Thoracic aorta (tissue), 2 donors: ENCODE measurements at regions not wholly inside any gene's neighbourhood (a gene's known extent, or its start where the extent isn't known, plus 50 kb on each side); places are given as distances from the start of the nearest gene placed in this dataset.

Experiments used
- ATAC-seq: fragments of 150-250 bp; one replicate; pipeline ENCODE4 v1.8.0; 2017; ENCODE audit warnings: low read depth; ENCODE audit not compliant: insufficient number of reproducible peaks, low FRiP score
- DNase-seq: peaks from one replicate; pipeline ENCODE4 v3.0.0-alpha.2; 2020; ENCODE audit warnings: low spot score
- H3K27ac ChIP-seq, 2 donors: fragments of 200-600 bp; sonication (generic); 1 replicate in 1 of 2; 2 replicates in 1 of 2; pipeline ENCODE4 v1.5.1; 2016; ENCODE audit warnings: mild to moderate bottlenecking in 2 of 2, moderate library complexity in 2 of 2
- H3K27me3 ChIP-seq: fragments of 200-600 bp; sonication (generic); replicated peaks from 2 replicates; pipeline ENCODE4 v1.6.0; 2016; ENCODE audit warnings: mild to moderate bottlenecking; ENCODE audit not compliant: insufficient read depth
- H3K36me3 ChIP-seq: fragments of 200-600 bp; sonication (generic); one replicate; pipeline ENCODE4 v1.5.1; 2016
- H3K4me1 ChIP-seq, 2 donors: fragments of 200-600 bp; sonication (generic); 1 replicate in 1 of 2; 2 replicates in 1 of 2; pipeline versions ENCODE4 v1.5.1 to v1.6.0; 2016; ENCODE audit warnings: low read depth in 2 of 2, mild to moderate bottlenecking in 1 of 2; ENCODE audit not compliant: control insufficient read depth in 1 of 2
- H3K4me3 ChIP-seq: fragments of 200-600 bp; sonication (generic); 2 replicates; pipeline ENCODE4 v1.5.1; 2016; ENCODE audit warnings: mild to moderate bottlenecking
- H3K9me3 ChIP-seq: fragments of 200-600 bp; sonication (generic); 2 replicates; pipeline ENCODE4 v1.5.1; 2016
- TF ChIP-seq, protein P1 (sequence below): fragments of 200-600 bp; sonication (generic); IDR thresholded peaks from one replicate; pipeline ENCODE4 v1.5.1; 2019; ENCODE audit warnings: antibody characterized with exemption

DNA sequence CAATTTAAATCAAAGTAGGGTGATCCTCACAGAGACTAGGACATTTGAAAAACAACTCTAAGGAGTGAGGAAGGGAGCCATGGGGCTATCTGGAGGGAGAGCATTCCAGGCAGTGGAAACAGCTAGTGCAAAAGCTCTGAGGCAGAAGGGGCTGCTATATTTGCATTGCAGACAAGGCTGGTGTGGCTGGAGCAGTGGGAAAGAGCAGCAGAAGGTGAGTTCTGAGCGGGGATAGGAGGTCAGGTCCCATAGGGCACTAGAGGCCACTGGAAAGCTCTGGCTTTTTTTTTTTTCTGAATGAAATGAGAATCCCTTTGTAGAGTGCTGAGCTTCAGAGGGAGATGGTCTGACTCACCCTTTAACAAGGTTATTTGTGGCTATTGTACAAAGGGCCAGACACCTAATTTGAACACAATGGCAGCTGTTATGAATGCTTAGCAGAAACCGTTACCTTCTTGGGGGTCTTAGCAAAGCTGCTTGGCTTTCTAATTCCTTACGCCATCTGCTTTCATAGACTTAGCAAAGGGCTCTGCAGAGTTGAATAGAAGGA lies 291.6 kb downstream of the BUD13 start:
- ATAC-seq, result no peak
- Histone ChIP-seq H3K27ac (no peak overlapping the region), H3K27me3 (no peaks in the 10 kb centered on the region), H3K4me1 (no peaks in the 10 kb centered on the region), H3K36me3 (no peaks in the 10 kb centered on the region), H3K4me3 (no peak overlapping the region), H3K9me3 (no peaks in the 10 kb centered on the region)
- TF ChIP-seq, protein P1, sequence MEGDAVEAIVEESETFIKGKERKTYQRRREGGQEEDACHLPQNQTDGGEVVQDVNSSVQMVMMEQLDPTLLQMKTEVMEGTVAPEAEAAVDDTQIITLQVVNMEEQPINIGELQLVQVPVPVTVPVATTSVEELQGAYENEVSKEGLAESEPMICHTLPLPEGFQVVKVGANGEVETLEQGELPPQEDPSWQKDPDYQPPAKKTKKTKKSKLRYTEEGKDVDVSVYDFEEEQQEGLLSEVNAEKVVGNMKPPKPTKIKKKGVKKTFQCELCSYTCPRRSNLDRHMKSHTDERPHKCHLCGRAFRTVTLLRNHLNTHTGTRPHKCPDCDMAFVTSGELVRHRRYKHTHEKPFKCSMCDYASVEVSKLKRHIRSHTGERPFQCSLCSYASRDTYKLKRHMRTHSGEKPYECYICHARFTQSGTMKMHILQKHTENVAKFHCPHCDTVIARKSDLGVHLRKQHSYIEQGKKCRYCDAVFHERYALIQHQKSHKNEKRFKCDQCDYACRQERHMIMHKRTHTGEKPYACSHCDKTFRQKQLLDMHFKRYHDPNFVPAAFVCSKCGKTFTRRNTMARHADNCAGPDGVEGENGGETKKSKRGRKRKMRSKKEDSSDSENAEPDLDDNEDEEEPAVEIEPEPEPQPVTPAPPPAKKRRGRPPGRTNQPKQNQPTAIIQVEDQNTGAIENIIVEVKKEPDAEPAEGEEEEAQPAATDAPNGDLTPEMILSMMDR, result no peak
- DNase-seq, result no peak

DNA sequence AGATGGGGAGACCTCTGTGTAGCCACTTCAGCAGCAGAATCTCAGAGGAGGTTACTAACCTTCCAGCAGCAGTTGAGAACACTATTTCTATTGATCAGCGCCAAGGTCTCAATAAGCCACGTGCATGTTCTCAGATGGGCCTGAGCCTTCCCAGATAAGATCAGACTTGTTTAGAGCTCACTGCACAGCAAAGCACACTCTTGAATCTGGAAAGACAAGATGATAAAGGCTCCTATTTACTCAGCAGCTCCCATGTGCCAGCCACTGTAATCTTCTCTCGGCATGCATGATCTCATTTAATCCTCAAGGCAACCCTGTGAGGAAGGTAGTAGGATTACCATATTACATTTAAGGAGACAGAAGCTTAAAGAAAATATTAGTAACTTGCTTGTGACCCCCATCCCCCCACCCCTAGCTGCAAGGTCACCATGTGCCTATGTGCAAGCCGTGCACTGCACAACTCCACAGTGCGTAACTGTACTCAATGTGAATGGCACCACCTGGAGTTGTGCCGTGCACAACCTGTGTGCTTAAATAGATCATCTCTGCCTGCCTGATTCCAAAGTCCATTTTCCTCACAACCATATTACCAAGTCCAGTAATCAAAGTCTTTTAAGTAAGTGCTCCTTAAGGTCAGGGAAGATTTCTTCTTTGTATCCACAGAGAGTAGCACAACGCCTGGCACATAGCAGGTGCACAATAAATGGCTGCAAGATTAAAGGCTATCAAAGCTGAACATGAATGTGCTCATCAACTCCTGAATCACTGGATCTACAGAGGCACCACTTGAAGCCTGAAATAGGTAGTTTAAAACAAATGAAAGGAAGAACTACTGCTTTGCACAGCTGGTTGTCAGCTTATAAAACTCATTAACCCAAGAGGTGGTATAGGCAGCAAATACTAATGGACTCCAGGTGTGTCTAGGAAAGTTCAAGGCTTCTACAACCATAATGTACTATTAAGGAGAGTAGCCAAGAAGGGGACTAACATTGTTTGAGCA lies 293.8 kb downstream of the BUD13 start:
- TF ChIP-seq, protein P1, result no peak
- DNase-seq (no peak), ATAC-seq (no peak)
- H3K27me3 ChIP-seq, result no peaks in the 10 kb centered on the region
- no peaks in the 10 kb centered on the region for H3K36me3 ChIP-seq
- H3K27ac ChIP-seq, result no peak overlapping the region
- H3K4me1 ChIP-seq, result no peaks in the 10 kb centered on the region
- H3K9me3 ChIP-seq, result no peaks in the 10 kb centered on the region
- no peak overlapping the region for H3K4me3 ChIP-seq

DNA sequence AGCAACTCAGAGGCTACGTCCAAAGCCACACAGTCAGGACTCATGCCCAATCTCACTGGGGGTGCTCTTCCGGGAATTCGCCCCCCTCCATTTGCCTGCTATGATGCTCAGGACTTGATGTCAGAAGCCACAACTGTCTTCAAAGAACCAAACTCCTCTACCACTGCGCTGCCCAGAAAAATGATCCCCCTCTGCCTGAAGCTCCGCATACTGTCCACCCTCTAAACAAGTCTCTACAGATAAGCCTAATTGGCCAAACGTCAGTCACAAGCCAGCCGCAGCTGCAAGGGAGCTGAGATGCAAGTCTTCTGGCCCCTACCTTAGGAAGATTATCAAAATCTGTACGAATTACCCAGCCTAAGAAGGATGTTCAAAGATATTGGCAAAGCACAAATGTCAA lies 294.6 kb downstream of the BUD13 start:
- TF ChIP-seq, protein P1, result no peak
- Histone ChIP-seq H3K27me3 (no peaks in the 10 kb centered on the region), H3K36me3 (no peaks in the 10 kb centered on the region), H3K4me1 (no peaks in the 10 kb centered on the region), H3K4me3 (no peak overlapping the region), H3K27ac (no peak overlapping the region), H3K9me3 (no peaks in the 10 kb centered on the region)
- no peak for DNase-seq
- ATAC-seq, result no peak

DNA sequence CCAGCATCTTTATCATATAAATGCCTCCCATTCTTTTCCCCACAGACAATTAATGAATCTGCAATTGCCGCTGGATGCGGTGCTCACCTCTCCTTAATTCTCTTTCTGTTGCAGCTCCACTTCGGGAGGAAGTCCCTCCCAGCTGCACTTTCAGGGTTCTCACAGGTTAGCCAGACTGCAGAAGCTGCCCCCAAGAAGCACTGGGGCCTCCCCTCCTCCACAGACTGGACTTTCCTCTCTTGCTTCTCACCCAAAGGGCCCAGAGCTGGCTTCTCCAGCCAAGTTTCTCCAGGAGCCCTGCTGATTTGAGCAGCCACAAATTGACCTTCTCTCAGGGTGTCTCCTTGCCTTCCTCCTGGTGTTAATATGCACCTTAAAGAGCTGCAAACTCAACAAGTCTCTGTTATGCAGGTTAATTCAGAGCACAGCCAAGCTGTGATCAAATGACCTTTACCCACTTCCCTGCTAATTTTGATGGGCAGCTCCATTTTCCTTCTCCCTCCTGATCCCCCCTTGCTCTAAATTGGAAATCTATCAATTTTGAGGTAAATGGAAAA lies 298.9 kb downstream of the BUD13 start:
- H3K9me3 ChIP-seq, result no peaks in the 10 kb centered on the region
- ATAC-seq, result no peak
- H3K4me3 ChIP-seq, result no peak overlapping the region
- peaks cover 5 to 11% of the 10 kb centered on the region in 2 donors for H3K4me1 ChIP-seq
- no peaks in the 10 kb centered on the region for H3K27me3 ChIP-seq
- TF ChIP-seq, protein P1, result no peak
- DNase-seq, result no peak
- H3K36me3 ChIP-seq, result no peaks in the 10 kb centered on the region
- H3K27ac ChIP-seq, result no peak overlapping the region

DNA sequence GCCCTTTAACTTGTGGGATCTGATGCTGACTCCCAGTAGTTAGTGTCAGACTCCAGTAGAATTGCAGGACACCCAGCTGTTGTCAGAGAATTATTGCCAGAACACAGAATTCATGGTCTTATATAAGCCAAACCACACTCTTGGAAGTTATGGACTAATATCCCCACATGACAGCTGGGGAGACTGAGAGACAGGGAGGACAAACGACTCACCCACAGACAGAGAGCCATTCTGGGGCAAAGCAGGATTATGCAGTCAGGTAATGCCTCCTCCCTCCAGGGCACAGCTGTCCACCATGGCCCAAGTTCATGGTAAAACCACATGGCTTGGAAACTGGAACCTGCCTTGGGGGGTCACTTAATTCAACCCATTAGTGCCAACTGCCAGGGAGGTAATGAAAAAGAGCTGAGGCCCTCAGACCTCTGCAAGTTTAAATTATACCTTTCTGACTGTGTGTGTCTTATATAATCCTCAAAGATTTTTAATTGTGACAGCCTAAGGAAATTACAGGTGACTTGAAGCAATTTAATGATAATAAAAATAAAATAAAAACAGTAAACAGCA lies 299.5 kb downstream of the BUD13 start:
- Histone ChIP-seq H3K27me3 (no peaks in the 10 kb centered on the region), H3K4me1 (peaks cover 5 to 11% of the 10 kb centered on the region in 2 donors), H3K36me3 (no peaks in the 10 kb centered on the region), H3K27ac (no peak overlapping the region), H3K4me3 (no peak overlapping the region), H3K9me3 (no peaks in the 10 kb centered on the region)
- TF ChIP-seq, protein P1, result no peak
- DNase-seq, result no peak
- no peak for ATAC-seq
